Stomach (tissue), 8 donors: ENCODE measurements at regions not wholly inside any gene's neighbourhood (a gene's known extent, or its start where the extent isn't known, plus 50 kb on each side); places are given as distances from the start of the nearest gene placed in this dataset.
A peak's percentile ranks its signal among the peaks of the same experiment; 100 is the strongest.

ENCODE experiments used
- DNase-seq, 2 donors: peaks; one replicate each; pipeline versions ENCODE4 v3.0.0 to v3.0.0-alpha.2; 2013 to 2019
- H3K27ac ChIP-seq, 5 donors: fragments of 200-600 bp in 4 of 5; sonication (generic) in 4 of 5; one replicate each; pipeline ENCODE4 v1.5.1; 2013 to 2019; ENCODE audit warnings: mild to moderate bottlenecking in 1 of 5, moderate library complexity in 1 of 5
- H3K27me3 ChIP-seq, 3 donors: fragments of 200-600 bp; sonication (generic); one replicate each; pipeline ENCODE4 v1.5.1; 2017 to 2019; ENCODE audit warnings: mixed run types in 1 of 3
- H3K36me3 ChIP-seq, 4 donors: fragments of 200-600 bp; sonication (generic); 1 replicate in 3 of 4; 2 replicates in 1 of 4; pipeline ENCODE4 v1.5.1; 2016 to 2019
- H3K4me1 ChIP-seq, 4 donors: fragments of 200-600 bp; sonication (generic); one replicate each; pipeline ENCODE4 v1.5.1; 2016 to 2019
- H3K4me3 ChIP-seq, 4 donors: fragments of 200-600 bp; sonication (generic) in 3 of 4; one replicate each; pipeline ENCODE4 v1.5.1; 2016 to 2019; ENCODE audit warnings: mild to moderate bottlenecking in 1 of 4
- H3K9me3 ChIP-seq, 4 donors: fragments of 200-600 bp; sonication (generic); one replicate each; pipeline ENCODE4 v1.5.1; 2016 to 2019
- CTCF ChIP-seq, 7 experiments: fragments of 450-650 bp in 4 of 7; fragments of 200-600 bp in 3 of 7; sonication (generic) in 3 of 7; IDR thresholded peaks; one replicate each; pipeline ENCODE4 v1.5.1; 2016 to 2019; ENCODE audit warnings: antibody characterized with exemption in 7 of 7, control low read depth in 2 of 7, mild to moderate bottlenecking in 1 of 7
- EP300 ChIP-seq: sonication (generic); formaldehyde crosslinking; IDR thresholded peaks from one replicate; pipeline ENCODE4 v1.6.1; 2017; ENCODE audit warnings: antibody characterized with exemption
- POLR2A ChIP-seq, 4 donors: fragments of 450-650 bp; IDR thresholded peaks; one replicate each; pipeline ENCODE4 v1.6.1; 2016; ENCODE audit warnings: antibody characterized with exemption in 4 of 4, control low read depth in 2 of 4, mild to moderate bottlenecking in 1 of 4, moderate library complexity in 1 of 4
- POLR2AphosphoS5 ChIP-seq, 3 donors: sonication (generic); formaldehyde crosslinking; IDR thresholded peaks; one replicate each; pipeline ENCODE4 v1.6.1; 2016; ENCODE audit warnings: antibody characterized with exemption in 3 of 3
- WGBS, 5 donors: extraction: QIAGEN DNeasy Blood & Tissue Kit in 3 of 5; methylation state at CpG; one replicate each; pipeline versions ENCODE4 v1.1.5 to v1.1.7; 2013 to 2018; 5-methylcytosine and 5-hydroxymethylcytosine counted together
- intact Hi-C: fragments of 100-400 bp; cut with DNase I; formaldehyde crosslinking; loops from one replicate; pipeline ENCODE4 v1.15.1; 2023; ENCODE audit warnings: low total_unique reads
- donor health status: healthy with polysubstance abuse.
- donor health status: Bipolar disorder and iron deficiency.
- donor health status: healthy.

DNA sequence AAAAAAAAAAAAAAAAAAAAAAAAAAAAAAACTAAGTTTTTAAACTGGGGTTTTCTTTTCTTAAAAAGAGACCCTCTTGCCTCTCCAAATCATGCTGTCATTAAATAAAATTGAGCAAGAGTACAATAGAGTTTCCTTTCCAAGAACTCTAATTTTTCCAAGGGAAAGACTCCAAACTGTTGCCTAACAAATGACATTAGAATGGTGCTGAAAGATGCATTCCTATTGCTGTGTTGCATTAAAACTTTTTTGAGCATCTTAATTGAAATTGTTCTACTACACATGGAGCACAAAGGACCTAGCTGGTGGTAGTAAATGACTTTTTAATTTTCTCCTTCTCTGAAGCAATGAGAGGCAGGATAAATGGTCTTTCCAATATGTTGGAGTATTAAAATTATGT, 469.1 kb upstream of the ARHGEF26 start:
- peak in 1 of 2 donors; percentile 23 for DNase-seq
- H3K36me3 ChIP-seq = no peaks in the 10 kb centered on the region
- no peaks in the 10 kb centered on the region for H3K9me3 ChIP-seq
- TF ChIP-seq POLR2AphosphoS5 (IDR thresholded peaks at IDR 0.05) = no peak
- TF ChIP-seq POLR2A (IDR thresholded peaks at IDR 0.05) = no peak
- no peak for TF ChIP-seq EP300
- H3K27me3 ChIP-seq = no peaks in the 10 kb centered on the region
- no peaks in the 10 kb centered on the region for H3K4me1 ChIP-seq
- H3K4me3 ChIP-seq = no peak overlapping the region
- no peak overlapping the region for H3K27ac ChIP-seq
- intact Hi-C loops = no loop called here

DNA sequence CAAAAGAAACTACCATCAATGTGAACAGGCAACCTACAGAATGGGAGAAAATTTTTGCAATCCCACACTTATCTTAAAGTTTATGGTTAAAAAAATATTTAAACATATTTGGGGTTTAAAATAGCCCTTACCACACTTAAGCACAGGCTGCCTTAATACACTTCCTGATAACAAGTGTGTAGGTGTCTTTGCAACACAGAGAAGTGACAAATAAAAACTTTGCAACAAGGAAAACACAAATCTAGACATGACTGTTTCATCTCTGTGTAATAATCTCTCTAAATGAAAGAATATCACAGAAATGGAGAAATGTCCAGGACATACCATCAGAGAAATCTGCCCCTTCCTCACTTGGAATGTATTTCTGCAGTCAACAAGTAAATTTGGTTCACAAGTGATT, 464.1 kb upstream of the ARHGEF26 start:
- intact Hi-C loops = no loop called here
- Histone ChIP-seq H3K36me3 (no peaks in the 10 kb centered on the region), H3K4me3 (no peak overlapping the region)

DNA sequence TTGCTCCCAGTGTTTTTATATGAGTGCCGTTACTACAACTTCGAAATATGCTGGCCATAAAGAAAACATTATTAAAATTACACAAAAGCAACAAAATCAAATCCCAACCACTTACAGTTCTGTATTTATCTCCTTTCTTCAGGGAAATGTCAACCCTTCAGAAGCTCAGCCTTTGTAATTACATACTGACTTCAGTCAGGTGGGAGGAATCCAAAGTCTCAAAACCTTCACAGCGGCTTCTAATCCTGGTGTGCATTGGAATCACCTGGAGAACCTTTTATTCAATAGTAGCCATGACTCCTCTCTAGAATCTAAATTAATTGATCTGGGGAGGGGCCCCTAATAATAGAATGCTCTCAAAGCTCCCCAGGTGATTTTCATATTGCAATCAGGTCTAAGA, 463.7 kb upstream of the ARHGEF26 start:
- H3K36me3 ChIP-seq = no peaks in the 10 kb centered on the region
- H3K4me1 ChIP-seq = no peaks in the 10 kb centered on the region
- WGBS, 5 donors = 87 to 95% (median 90%) methylated on average over 3 of the region's 3 CpGs
- peaks cover 0 to 5% (median 0%) of the 10 kb centered on the region in 4 donors for H3K9me3 ChIP-seq
- H3K27me3 ChIP-seq = no peaks in the 10 kb centered on the region
- no peak overlapping the region for H3K27ac ChIP-seq
- no peak for DNase-seq
- TF ChIP-seq CTCF (IDR thresholded peaks at IDR 0.05) = no peak
- no peak overlapping the region for H3K4me3 ChIP-seq
- intact Hi-C loops = no loop called here

More for the DNA sequence above, 464.1 kb upstream of the ARHGEF26 start:
- Histone ChIP-seq H3K27ac (no peak overlapping the region), H3K27me3 (no peaks in the 10 kb centered on the region), H3K4me1 (no peaks in the 10 kb centered on the region), H3K9me3 (peaks cover 0 to 5% (median 0%) of the 10 kb centered on the region in 4 donors)
- no peak for TF ChIP-seq POLR2A (IDR thresholded peaks at IDR 0.05)
- no peak for TF ChIP-seq POLR2AphosphoS5 (IDR thresholded peaks at IDR 0.05)
- no peak for TF ChIP-seq EP300
- DNase-seq = no peak

DNA sequence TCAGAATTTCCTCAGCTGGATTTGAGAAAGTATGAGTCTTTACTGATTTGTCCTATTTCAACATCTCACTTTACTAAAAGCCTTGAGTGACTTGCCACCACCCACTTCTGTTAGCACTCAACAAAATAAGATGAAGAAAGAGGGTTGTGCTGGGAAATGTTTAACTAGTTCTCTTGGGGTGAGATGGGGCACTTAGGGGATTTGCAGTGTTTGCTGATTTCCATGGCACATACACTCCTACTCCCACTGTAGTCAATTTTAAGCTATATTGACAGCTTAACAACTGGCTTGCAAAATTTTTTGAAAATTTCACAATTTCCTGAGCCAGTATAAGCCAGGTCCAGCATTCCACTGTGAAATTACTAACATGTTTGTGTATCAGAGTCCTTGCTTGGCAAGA, 463.1 kb upstream of the ARHGEF26 start:
- H3K4me3 ChIP-seq = no peak overlapping the region
- intact Hi-C loops = no loop called here
- no peaks in the 10 kb centered on the region for H3K4me1 ChIP-seq
- no peaks in the 10 kb centered on the region for H3K36me3 ChIP-seq
- no peak for DNase-seq
- no peak overlapping the region for H3K27ac ChIP-seq
- peaks cover 0 to 5% (median 0%) of the 10 kb centered on the region in 4 donors for H3K9me3 ChIP-seq
- no peak for TF ChIP-seq CTCF (IDR thresholded peaks at IDR 0.05)
- TF ChIP-seq POLR2AphosphoS5 (IDR thresholded peaks at IDR 0.05) = no peak
- no peak for TF ChIP-seq POLR2A (IDR thresholded peaks at IDR 0.05)
- TF ChIP-seq EP300 = no peak
- no peaks in the 10 kb centered on the region for H3K27me3 ChIP-seq

- intact Hi-C loops = no loop called here
- H3K9me3 ChIP-seq = no peaks in the 10 kb centered on the region
- TF ChIP-seq CTCF (IDR thresholded peaks at IDR 0.05) (no peak), POLR2AphosphoS5 (IDR thresholded peaks at IDR 0.05) (no peak), EP300 (no peak), POLR2A (IDR thresholded peaks at IDR 0.05) (no peak)
- no peaks in the 10 kb centered on the region for H3K4me1 ChIP-seq
- H3K27ac ChIP-seq = no peak overlapping the region
- no peak for DNase-seq
- 62 to 69% (median 66%) methylated on average over 7 of the region's 7 CpGs for WGBS, 5 donors
- no peak overlapping the region for H3K4me3 ChIP-seq
- no peaks in the 10 kb centered on the region for H3K36me3 ChIP-seq
- H3K27me3 ChIP-seq = no peaks in the 10 kb centered on the region
These were observed 454.0 kb upstream of the ARHGEF26 start for GRCh38 chr3:153666991-153667740.
